ENCODE measurements at regions not wholly inside any gene's neighbourhood (a gene's known extent, or its start where the extent isn't known, plus 50 kb on each side); places are given as distances from the start of the nearest gene placed in this dataset.

GRCh38 chr2:173749315-173749714, 215.9 kb downstream of the SP3 start (continued):
- TF ChIP-seq ZNF274 (IDR thresholded peaks at IDR 0.05; ENCODE audit: borderline replicate concordance, extremely low read depth, low read length) (no peak), RAD21 (IDR thresholded peaks at IDR 0.05 in 1 of 2, conservative IDR thresholded peaks at IDR 0.05 in 1 of 2; ENCODE audit: low read depth in 2 of 2, low read length in 2 of 2) (peak; percentile 14 to 38; a peak in 3 of 4 replicates), CBX5 (IDR thresholded peaks at IDR 0.05; ENCODE audit: low read depth, low read length) (no peak), TAF1 (IDR thresholded peaks at IDR 0.05; ENCODE audit: low read depth, low read length) (no peak), SIRT6 (IDR thresholded peaks at IDR 0.05; ENCODE audit: low read length) (no peak), EZH2 (IDR thresholded peaks at IDR 0.05; ENCODE audit: low read depth, low read length, severe bottlenecking) (no peak)
